ENCODE measurements at regions not wholly inside any gene's neighbourhood (a gene's known extent, or its start where the extent isn't known, plus 50 kb on each side); places are given as distances from the start of the nearest gene placed in this dataset.

DNA sequence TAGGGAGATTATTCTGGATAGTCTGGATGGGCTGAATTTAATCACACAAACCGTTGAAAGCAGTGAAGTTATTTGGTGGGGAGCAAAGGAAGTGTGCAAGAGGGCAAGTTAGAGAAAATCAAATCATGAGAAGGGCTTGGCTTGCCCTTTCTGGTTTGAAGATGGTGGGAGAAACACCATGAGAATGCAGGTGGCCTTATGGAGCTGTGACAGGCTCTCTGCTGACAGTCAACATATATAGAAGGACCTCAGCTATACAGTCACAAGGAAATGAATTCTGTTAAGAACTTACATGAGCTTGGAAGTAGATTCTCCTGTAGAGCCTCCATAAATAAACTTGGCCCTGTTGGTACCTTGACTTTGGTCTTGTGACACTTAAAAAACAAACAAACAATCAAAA lies 72.3 kb downstream of the GMNC start:
- Mint-ChIP-seq H3K36me3 (ENCODE audit: low read depth) (no peaks in the 10 kb centered on the region), H3K4me3 (no peak overlapping the region), H3K9me3 (no peaks in the 10 kb centered on the region), H3K27me3 (no peaks in the 10 kb centered on the region), H3K27ac (no peak overlapping the region), H3K4me1 (no peaks in the 10 kb centered on the region)
- POLR2A ChIA-PET = no interaction called here
- TF ChIP-seq, protein P1, sequence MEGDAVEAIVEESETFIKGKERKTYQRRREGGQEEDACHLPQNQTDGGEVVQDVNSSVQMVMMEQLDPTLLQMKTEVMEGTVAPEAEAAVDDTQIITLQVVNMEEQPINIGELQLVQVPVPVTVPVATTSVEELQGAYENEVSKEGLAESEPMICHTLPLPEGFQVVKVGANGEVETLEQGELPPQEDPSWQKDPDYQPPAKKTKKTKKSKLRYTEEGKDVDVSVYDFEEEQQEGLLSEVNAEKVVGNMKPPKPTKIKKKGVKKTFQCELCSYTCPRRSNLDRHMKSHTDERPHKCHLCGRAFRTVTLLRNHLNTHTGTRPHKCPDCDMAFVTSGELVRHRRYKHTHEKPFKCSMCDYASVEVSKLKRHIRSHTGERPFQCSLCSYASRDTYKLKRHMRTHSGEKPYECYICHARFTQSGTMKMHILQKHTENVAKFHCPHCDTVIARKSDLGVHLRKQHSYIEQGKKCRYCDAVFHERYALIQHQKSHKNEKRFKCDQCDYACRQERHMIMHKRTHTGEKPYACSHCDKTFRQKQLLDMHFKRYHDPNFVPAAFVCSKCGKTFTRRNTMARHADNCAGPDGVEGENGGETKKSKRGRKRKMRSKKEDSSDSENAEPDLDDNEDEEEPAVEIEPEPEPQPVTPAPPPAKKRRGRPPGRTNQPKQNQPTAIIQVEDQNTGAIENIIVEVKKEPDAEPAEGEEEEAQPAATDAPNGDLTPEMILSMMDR (IDR thresholded peaks at IDR 0.05) = no peak
- DNase-seq = no peak
- no peak for ATAC-seq (ENCODE audit: low read depth)
- intact Hi-C loops (cut with micrococcal nuclease) = no loop called here
- CTCF ChIA-PET = no interaction called here

DNA sequence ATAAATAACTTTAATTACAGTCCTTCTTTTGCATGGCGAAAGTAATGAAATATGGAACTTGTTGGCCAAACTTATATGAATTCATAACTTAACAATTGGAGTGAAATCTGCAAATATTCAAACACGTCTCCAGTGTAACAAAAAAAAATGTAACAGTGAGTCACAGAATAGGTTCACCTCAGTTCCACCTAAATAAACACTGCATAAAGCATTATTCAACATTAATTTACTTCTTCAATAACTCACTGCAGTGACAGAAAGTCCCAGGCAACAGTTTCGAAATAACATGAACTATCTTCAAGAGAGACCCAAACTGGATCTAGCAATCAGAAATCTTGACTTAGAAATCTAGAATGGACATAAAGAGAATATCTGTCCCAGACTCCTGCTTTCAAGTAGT lies 75.6 kb downstream of the GMNC start:
- Mint-ChIP-seq H3K27ac (no peak overlapping the region), H3K4me1 (no peaks in the 10 kb centered on the region), H3K9me3 (no peaks in the 10 kb centered on the region), H3K36me3 (ENCODE audit: low read depth) (no peaks in the 10 kb centered on the region), H3K27me3 (no peaks in the 10 kb centered on the region), H3K4me3 (no peak overlapping the region)
- intact Hi-C loops (cut with micrococcal nuclease) = no loop called here
- DNase-seq (no peak), ATAC-seq (ENCODE audit: low read depth) (no peak)
- ChIA-PET CTCF (no interaction called here), POLR2A (no interaction called here)
- TF ChIP-seq, protein P1 (IDR thresholded peaks at IDR 0.05) = no peak

GRCh38 chr3:190785047-190785446 lies 77.4 kb downstream of the GMNC start:
- Mint-ChIP-seq H3K9me3 (no peaks in the 10 kb centered on the region), H3K4me3 (no peak overlapping the region), H3K36me3 (ENCODE audit: low read depth) (no peaks in the 10 kb centered on the region), H3K27me3 (no peaks in the 10 kb centered on the region), H3K4me1 (no peaks in the 10 kb centered on the region), H3K27ac (no peak overlapping the region)
- intact Hi-C loops (cut with micrococcal nuclease) = no loop called here
- POLR2A ChIA-PET = no interaction called here
- TF ChIP-seq, protein P1 (IDR thresholded peaks at IDR 0.05) = no peak
- ATAC-seq (ENCODE audit: low read depth) = no peak
- CTCF ChIA-PET = no interaction called here
- no peak for DNase-seq

- no peak for DNase-seq
- ChIA-PET CTCF (no interaction called here), POLR2A (no interaction called here)
- Mint-ChIP-seq H3K27ac (no peak overlapping the region), H3K4me3 (no peak overlapping the region), H3K4me1 (no peaks in the 10 kb centered on the region), H3K9me3 (no peaks in the 10 kb centered on the region), H3K36me3 (ENCODE audit: low read depth) (no peaks in the 10 kb centered on the region), H3K27me3 (no peaks in the 10 kb centered on the region)
- TF ChIP-seq, protein P1 (IDR thresholded peaks at IDR 0.05) = no peak
- ATAC-seq (ENCODE audit: low read depth) = no peak
- intact Hi-C loops (cut with micrococcal nuclease) = no loop called here
Observed at GRCh38 chr3:190780524-190780923, 82.0 kb downstream of the GMNC start.

- H3K27ac Mint-ChIP-seq = no peak overlapping the region
- intact Hi-C loops (cut with micrococcal nuclease) = no loop called here
- ChIA-PET POLR2A (no interaction called here), CTCF (no interaction called here)
- no peaks in the 10 kb centered on the region for H3K27me3 Mint-ChIP-seq
- H3K4me1 Mint-ChIP-seq = no peaks in the 10 kb centered on the region
- H3K36me3 Mint-ChIP-seq (ENCODE audit: low read depth) = no peaks in the 10 kb centered on the region
- peaks cover 15% of the 10 kb centered on the region for H3K9me3 Mint-ChIP-seq
- TF ChIP-seq, protein P1 (IDR thresholded peaks at IDR 0.05) = no peak
- no peak overlapping the region for H3K4me3 Mint-ChIP-seq
- no peak for DNase-seq
- ATAC-seq (ENCODE audit: low read depth) = no peak
Observed at GRCh38 chr3:190774633-190775032, 87.9 kb downstream of the GMNC start.
